ENCODE measurements at regions not wholly inside any gene's neighbourhood (a gene's known extent, or its start where the extent isn't known, plus 50 kb on each side); places are given as distances from the start of the nearest gene placed in this dataset.

DNA sequence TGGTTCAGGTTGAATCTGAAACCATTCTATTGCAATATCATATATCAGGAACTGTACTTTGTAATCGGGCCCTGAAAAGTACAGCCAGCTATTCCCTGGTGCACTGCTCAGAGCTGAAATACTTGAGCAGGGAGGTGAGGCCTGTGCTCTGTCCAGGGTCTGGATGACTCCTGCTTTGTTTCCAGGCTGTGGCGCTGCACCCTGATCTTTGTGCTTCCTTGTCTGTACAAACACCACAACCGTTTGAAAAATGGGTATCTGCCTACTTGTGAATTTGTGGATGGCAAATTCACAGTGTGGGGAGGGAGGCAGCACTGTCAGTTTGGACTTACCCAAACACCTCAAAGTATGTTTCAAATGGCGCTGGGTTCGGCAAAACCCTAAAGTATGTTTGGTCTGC is 155.4 kb upstream of the FAR2 start:
- TF ChIP-seq EGR1 (IDR thresholded peaks at IDR 0.05) (no peak), REST (IDR thresholded peaks at IDR 0.05; ENCODE audit: low read depth) (peak; percentile 49; the same call in 1 of the 2 replicates), YY1 (IDR thresholded peaks at IDR 0.05; ENCODE audit: low read depth) (no peak), RAD21 (IDR thresholded peaks at IDR 0.05; ENCODE audit: low read depth) (no peak), TAF1 (IDR thresholded peaks at IDR 0.05; ENCODE audit: low read depth) (no peak), TCF12 (IDR thresholded peaks at IDR 0.05; ENCODE audit: low read depth) (no peak), NFIC (IDR thresholded peaks at IDR 0.05) (no peak), FOXM1 (IDR thresholded peaks at IDR 0.05; ENCODE audit: borderline replicate concordance, low read depth) (no peak), ZBTB7A (IDR thresholded peaks at IDR 0.05; ENCODE audit: low read depth) (no peak)
- TF ChIP-seq, protein P1, sequence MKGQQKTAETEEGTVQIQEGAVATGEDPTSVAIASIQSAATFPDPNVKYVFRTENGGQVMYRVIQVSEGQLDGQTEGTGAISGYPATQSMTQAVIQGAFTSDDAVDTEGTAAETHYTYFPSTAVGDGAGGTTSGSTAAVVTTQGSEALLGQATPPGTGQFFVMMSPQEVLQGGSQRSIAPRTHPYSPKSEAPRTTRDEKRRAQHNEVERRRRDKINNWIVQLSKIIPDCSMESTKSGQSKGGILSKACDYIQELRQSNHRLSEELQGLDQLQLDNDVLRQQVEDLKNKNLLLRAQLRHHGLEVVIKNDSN (IDR thresholded peaks at IDR 0.05), result no peak
- TF ChIP-seq, protein P2, sequence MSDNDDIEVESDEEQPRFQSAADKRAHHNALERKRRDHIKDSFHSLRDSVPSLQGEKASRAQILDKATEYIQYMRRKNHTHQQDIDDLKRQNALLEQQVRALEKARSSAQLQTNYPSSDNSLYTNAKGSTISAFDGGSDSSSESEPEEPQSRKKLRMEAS (IDR thresholded peaks at IDR 0.05), result no peak

Data from Ishikawa (cell line).